ENCODE measurements at regions not wholly inside any gene's neighbourhood (a gene's known extent, or its start where the extent isn't known, plus 50 kb on each side); places are given as distances from the start of the nearest gene placed in this dataset.

DNA sequence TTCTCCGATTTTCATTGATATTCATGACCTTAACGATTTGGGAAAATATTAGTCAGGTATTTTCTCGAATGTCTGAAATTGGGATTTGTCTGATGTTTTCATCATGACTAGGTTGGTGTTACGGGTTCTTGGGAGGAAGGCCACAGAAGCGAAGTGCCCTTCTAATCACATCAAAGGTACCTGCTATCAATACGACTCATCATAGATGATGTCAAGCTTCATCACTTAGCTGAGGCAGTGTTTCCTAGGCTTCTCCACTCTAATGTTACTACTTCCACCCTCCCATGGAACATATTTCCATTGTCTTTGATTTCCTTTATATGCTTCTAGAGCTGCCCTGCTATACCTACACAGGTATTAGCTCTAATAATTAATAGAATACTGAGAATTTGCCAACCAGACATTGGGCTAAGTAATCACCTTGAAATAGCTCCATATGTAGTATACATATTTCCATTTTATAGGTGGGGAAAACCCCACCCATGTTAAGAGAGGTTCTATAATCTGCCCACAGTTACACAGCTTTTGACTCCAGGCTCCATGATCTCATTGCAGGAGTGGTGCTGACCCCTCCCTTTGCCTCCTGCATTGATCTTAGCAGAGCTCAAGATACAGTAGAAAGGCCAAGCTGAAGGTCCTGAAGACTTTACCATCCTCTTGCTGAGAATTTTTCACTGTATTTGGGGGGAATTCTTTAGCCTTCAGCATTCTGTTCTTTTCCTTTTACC lies 238.6 kb upstream of the ADAMTSL1 start:
- TF ChIP-seq POLR2A (IDR thresholded peaks at IDR 0.05; ENCODE audit: low read depth, low read length) (no peak), POLR2AphosphoS5 (IDR thresholded peaks at IDR 0.05; ENCODE audit: low read depth, low read length) (no peak), PAX5 (IDR thresholded peaks at IDR 0.05; ENCODE audit: insufficient read depth, low read length, severe bottlenecking) (no peak)
